Activated CD8-positive, alpha-beta memory T cell treated with anti-CD3 and anti-CD28 coated beads for 36 hours (primary cell): ENCODE measurements at regions not wholly inside any gene's neighbourhood (a gene's known extent, or its start where the extent isn't known, plus 50 kb on each side); places are given as distances from the start of the nearest gene placed in this dataset.

Source experiments
- CTCF ChIA-PET: fragments of 350-600 bp; sonication (Branson Sonifier 250); formaldehyde crosslinking; loops from one replicate; lab custom pipeline; 2021; ENCODE audit warnings: antibody characterized with exemption; lab: Charles Lee
- POLR2A ChIA-PET: fragments of 350-600 bp; sonication (Branson Sonifier 250); formaldehyde crosslinking; loops from one replicate; lab custom pipeline; 2021; ENCODE audit warnings: antibody characterized with exemption; lab: Charles Lee

- CTCF ChIA-PET: no interaction called here
- POLR2A ChIA-PET: no interaction called here
Observed at GRCh38 chr5:2207416-2208238, 324.9 kb upstream of the IRX4 start.

- ChIA-PET POLR2A (no interaction called here), CTCF (no interaction called here)
Observed at GRCh38 chr5:2207109-2207399, 324.3 kb upstream of the IRX4 start.

- CTCF ChIA-PET: no interaction called here
- POLR2A ChIA-PET: no interaction called here
Observed at GRCh38 chr5:2206293-2207108, 323.8 kb upstream of the IRX4 start.

GRCh38 chr5:2205596-2206226 is 323.0 kb upstream of the IRX4 start:
- ChIA-PET POLR2A (no interaction called here), CTCF (no interaction called here)

GRCh38 chr5:2205185-2205585 is 322.5 kb upstream of the IRX4 start:
- POLR2A ChIA-PET: no interaction called here
- CTCF ChIA-PET: no interaction called here

- ChIA-PET POLR2A (no interaction called here), CTCF (no interaction called here)
Observed at GRCh38 chr5:2204366-2205184, 321.9 kb upstream of the IRX4 start.

GRCh38 chr5:2203774-2204173 is 321.0 kb upstream of the IRX4 start:
- CTCF ChIA-PET: no interaction called here

GRCh38 chr5:2201832-2202231 is 319.1 kb upstream of the IRX4 start:
- ChIA-PET CTCF (no interaction called here), POLR2A (no interaction called here)

More at GRCh38 chr5:2203774-2204173, 321.0 kb upstream of the IRX4 start:
- POLR2A ChIA-PET: no interaction called here

- ChIA-PET POLR2A (no interaction called here), CTCF (no interaction called here)
Observed at GRCh38 chr5:2201421-2201820, 318.7 kb upstream of the IRX4 start.

GRCh38 chr5:2201011-2201410 is 318.3 kb upstream of the IRX4 start:
- ChIA-PET POLR2A (no interaction called here), CTCF (no interaction called here)

GRCh38 chr5:2200261-2200950 is 317.7 kb upstream of the IRX4 start:
- ChIA-PET CTCF (no interaction called here), POLR2A (no interaction called here)

- CTCF ChIA-PET: no interaction called here
- POLR2A ChIA-PET: no interaction called here
Observed at GRCh38 chr5:2199697-2200096, 317.0 kb upstream of the IRX4 start.

GRCh38 chr5:2196989-2197619 is 314.4 kb upstream of the IRX4 start:
- CTCF ChIA-PET: interaction anchor here (0.6 kb wide), 1 partner anchor 44 kb away, joined by 4 read pairs; no protein-coding TSS in a partner anchor
- POLR2A ChIA-PET: no interaction called here

- CTCF ChIA-PET: interaction anchor here (0.6 kb wide), 1 partner anchor 45 kb away, joined by 4 read pairs; no protein-coding TSS in a partner anchor
- POLR2A ChIA-PET: no interaction called here
Observed at GRCh38 chr5:2196416-2196815, 313.7 kb upstream of the IRX4 start.

GRCh38 chr5:2194949-2195348 is 312.2 kb upstream of the IRX4 start:
- POLR2A ChIA-PET: no interaction called here
- CTCF ChIA-PET: no interaction called here

GRCh38 chr5:2194236-2194555 is 311.5 kb upstream of the IRX4 start:
- CTCF ChIA-PET: no interaction called here
- POLR2A ChIA-PET: no interaction called here

GRCh38 chr5:2193542-2194235 is 311.0 kb upstream of the IRX4 start:
- POLR2A ChIA-PET: no interaction called here
- CTCF ChIA-PET: no interaction called here

GRCh38 chr5:2193142-2193541 is 310.4 kb upstream of the IRX4 start:
- ChIA-PET CTCF (no interaction called here), POLR2A (no interaction called here)
